Gastroesophageal sphincter (tissue), 3 donors: ENCODE measurements at regions not wholly inside any gene's neighbourhood (a gene's known extent, or its start where the extent isn't known, plus 50 kb on each side); places are given as distances from the start of the nearest gene placed in this dataset.

Experiments used
- CTCF ChIP-seq, 4 experiments: fragments of 200-600 bp in 2 of 4; fragments of 450-650 bp in 2 of 4; sonication (generic) in 1 of 4; IDR thresholded peaks; one replicate each; pipeline ENCODE4 v1.5.1; 2017 to 2019; ENCODE audit warnings: antibody characterized with exemption in 4 of 4, mild to moderate bottlenecking in 2 of 4, moderate library complexity in 2 of 4
- EP300 ChIP-seq: sonication (generic); formaldehyde crosslinking; IDR thresholded peaks from one replicate; pipeline ENCODE4 v1.6.1; 2017; ENCODE audit warnings: antibody characterized with exemption, mild to moderate bottlenecking
- POLR2A ChIP-seq, 2 donors: fragments of 450-650 bp; IDR thresholded peaks; one replicate each; pipeline ENCODE4 v1.6.1; 2017; ENCODE audit warnings: antibody characterized with exemption in 2 of 2, mild to moderate bottlenecking in 2 of 2, moderate library complexity in 1 of 2
- POLR2AphosphoS5 ChIP-seq: sonication (generic); formaldehyde crosslinking; IDR thresholded peaks from one replicate; pipeline ENCODE4 v1.6.1; 2017; ENCODE audit warnings: antibody characterized with exemption

DNA sequence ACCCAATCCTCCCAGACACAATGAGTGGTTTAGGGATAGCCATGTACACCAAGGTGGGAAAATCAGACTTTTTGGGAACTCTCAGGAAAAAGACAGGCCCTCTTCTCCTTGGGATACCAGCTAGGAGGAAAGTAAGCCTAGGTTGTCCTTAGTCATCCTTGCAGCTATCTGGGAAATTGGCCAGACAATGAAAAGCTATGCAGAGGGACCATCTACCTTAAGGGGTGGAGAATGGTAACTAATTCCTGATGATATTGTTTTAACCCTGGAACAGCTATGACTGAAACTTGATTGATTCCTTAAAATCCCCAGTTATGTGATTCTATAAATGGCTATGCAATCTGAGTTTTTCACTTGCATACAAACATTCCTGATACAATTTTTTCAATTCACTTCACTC, 88.9 kb upstream of the BNC2 start:
- TF ChIP-seq POLR2AphosphoS5 (no peak), EP300 (no peak), CTCF (IDR thresholded peaks at IDR 0.05) (no peak), POLR2A (IDR thresholded peaks at IDR 0.05) (no peak)
